Fibroblast of villous mesenchyme (primary cell): ENCODE measurements at regions not wholly inside any gene's neighbourhood (a gene's known extent, or its start where the extent isn't known, plus 50 kb on each side); places are given as distances from the start of the nearest gene placed in this dataset.

Experiments
- DNase-seq: peaks from one replicate; pipeline ENCODE4 v3.0.0-alpha.2; 2010; ENCODE audit warnings: low read depth
- H3K4me3 ChIP-seq: 2 replicates; pipeline ENCODE4 v1.5.1; 2011; ENCODE audit warnings: low read depth, mild to moderate bottlenecking, low read length
- CTCF ChIP-seq: IDR thresholded peaks from 2 replicates; pipeline ENCODE4 v1.5.1; 2012; ENCODE audit warnings: low read depth, mild to moderate bottlenecking, low read length; ENCODE audit not compliant: insufficient read depth

GRCh38 chr7:49125246-49125645, 200.9 kb downstream of the CDC14C start:
- no peak overlapping the region for H3K4me3 ChIP-seq
- TF ChIP-seq CTCF = no peak
- DNase-seq = no peak

GRCh38 chr7:49127359-49127913, 203.1 kb downstream of the CDC14C start:
- TF ChIP-seq CTCF = no peak
- DNase-seq = peak; percentile 71
- no peak overlapping the region for H3K4me3 ChIP-seq

GRCh38 chr7:49137978-49138377, 213.6 kb downstream of the CDC14C start:
- no peak for DNase-seq
- H3K4me3 ChIP-seq = no peak overlapping the region
- TF ChIP-seq CTCF = no peak

GRCh38 chr7:49150486-49150885, 226.1 kb downstream of the CDC14C start:
- TF ChIP-seq CTCF = no peak
- H3K4me3 ChIP-seq = no peak overlapping the region
- peak; percentile 17 for DNase-seq

GRCh38 chr7:49151146-49151545, 226.8 kb downstream of the CDC14C start:
- no peak for TF ChIP-seq CTCF
- DNase-seq = no peak
- H3K4me3 ChIP-seq = no peak overlapping the region

GRCh38 chr7:49158321-49158720, 234.0 kb downstream of the CDC14C start:
- no peak for DNase-seq
- no peak overlapping the region for H3K4me3 ChIP-seq
- no peak for TF ChIP-seq CTCF

GRCh38 chr7:49159536-49159935, 235.2 kb downstream of the CDC14C start:
- H3K4me3 ChIP-seq = no peak overlapping the region
- DNase-seq = no peak

More at GRCh38 chr7:49159536-49159935, 235.2 kb downstream of the CDC14C start:
- TF ChIP-seq CTCF = no peak
